ENCODE measurements at regions not wholly inside any gene's neighbourhood (a gene's known extent, or its start where the extent isn't known, plus 50 kb on each side); places are given as distances from the start of the nearest gene placed in this dataset.

GRCh38 chr4:56245547-56246232, 141.6 kb downstream of the AASDH start:
- TF ChIP-seq CTCF (IDR thresholded peaks at IDR 0.05; ENCODE audit: insufficient read depth, low read length), result no peak
- DNase-seq (ENCODE audit: low read depth), result no peak
- no peak overlapping the region for H3K4me3 ChIP-seq (ENCODE audit: low read depth, low read length)

GRCh38 chr4:56244681-56245080, 142.6 kb downstream of the AASDH start:
- DNase-seq (ENCODE audit: low read depth), result no peak
- no peak for TF ChIP-seq CTCF (IDR thresholded peaks at IDR 0.05; ENCODE audit: insufficient read depth, low read length)
- no peak overlapping the region for H3K4me3 ChIP-seq (ENCODE audit: low read depth, low read length)

GRCh38 chr4:56243107-56243506, 144.2 kb downstream of the AASDH start:
- TF ChIP-seq CTCF (IDR thresholded peaks at IDR 0.05; ENCODE audit: insufficient read depth, low read length), result no peak
- H3K4me3 ChIP-seq (ENCODE audit: low read depth, low read length), result no peak overlapping the region
- no peak for DNase-seq (ENCODE audit: low read depth)

GRCh38 chr4:56241500-56241899, 145.8 kb downstream of the AASDH start:
- no peak overlapping the region for H3K4me3 ChIP-seq (ENCODE audit: low read depth, low read length)
- no peak for TF ChIP-seq CTCF (IDR thresholded peaks at IDR 0.05; ENCODE audit: insufficient read depth, low read length)
- DNase-seq (ENCODE audit: low read depth), result no peak

- DNase-seq (ENCODE audit: low read depth), result no peak
- no peak for TF ChIP-seq CTCF (IDR thresholded peaks at IDR 0.05; ENCODE audit: insufficient read depth, low read length)
- H3K4me3 ChIP-seq (ENCODE audit: low read depth, low read length), result no peak overlapping the region
Observed at GRCh38 chr4:56240554-56241174, 146.6 kb downstream of the AASDH start.

GRCh38 chr4:56238251-56238650, 149.0 kb downstream of the AASDH start:
- no peak overlapping the region for H3K4me3 ChIP-seq (ENCODE audit: low read depth, low read length)
- TF ChIP-seq CTCF (IDR thresholded peaks at IDR 0.05; ENCODE audit: insufficient read depth, low read length), result no peak
- DNase-seq (ENCODE audit: low read depth), result no peak

Data from fibroblast of the aortic adventitia (primary cell).